ENCODE measurements at regions not wholly inside any gene's neighbourhood (a gene's known extent, or its start where the extent isn't known, plus 50 kb on each side); places are given as distances from the start of the nearest gene placed in this dataset.

DNA sequence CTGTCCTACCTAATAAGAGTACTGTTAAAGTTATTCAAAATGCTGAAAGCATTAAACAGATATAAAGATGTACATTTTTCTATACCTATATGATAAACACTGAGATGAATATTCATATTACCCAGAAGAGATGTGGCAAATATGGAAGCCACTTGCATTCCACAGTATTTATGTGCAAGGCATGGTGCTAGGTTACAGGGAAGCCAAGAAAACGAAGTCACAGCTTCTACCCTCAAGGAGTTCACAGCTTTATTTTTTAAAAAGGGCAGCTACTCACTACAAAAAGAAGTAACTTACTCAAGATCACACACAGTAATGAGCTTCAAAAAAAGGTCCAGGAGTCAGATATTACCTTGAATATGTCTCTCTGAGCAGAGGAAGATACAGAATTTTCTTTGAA lies 484.6 kb downstream of the ZNF608 start:
- TF ChIP-seq SP1 (IDR thresholded peaks at IDR 0.05; ENCODE audit: low read depth, low read length): no peak
- TF ChIP-seq HDAC6 (IDR thresholded peaks at IDR 0.05; ENCODE audit: low read depth, low read length): no peak
- no peak for TF ChIP-seq NRF1 (IDR thresholded peaks at IDR 0.05; ENCODE audit: low read depth, low read length)
- TF ChIP-seq CTCF (IDR thresholded peaks at IDR 0.05; ENCODE audit: control extremely low read depth in 1 of 3, insufficient read depth in 1 of 3, low read depth in 1 of 3, low read length in 3 of 3): no peak
- no peak for TF ChIP-seq EZH2 (IDR thresholded peaks at IDR 0.05; ENCODE audit: low read depth, low read length, severe bottlenecking)
- no peak for TF ChIP-seq ATF3 (IDR thresholded peaks at IDR 0.05; ENCODE audit: insufficient read depth, low read depth, low read length)

Data from H1 (cell line).